ENCODE measurements at regions not wholly inside any gene's neighbourhood (a gene's known extent, or its start where the extent isn't known, plus 50 kb on each side); places are given as distances from the start of the nearest gene placed in this dataset.

DNA sequence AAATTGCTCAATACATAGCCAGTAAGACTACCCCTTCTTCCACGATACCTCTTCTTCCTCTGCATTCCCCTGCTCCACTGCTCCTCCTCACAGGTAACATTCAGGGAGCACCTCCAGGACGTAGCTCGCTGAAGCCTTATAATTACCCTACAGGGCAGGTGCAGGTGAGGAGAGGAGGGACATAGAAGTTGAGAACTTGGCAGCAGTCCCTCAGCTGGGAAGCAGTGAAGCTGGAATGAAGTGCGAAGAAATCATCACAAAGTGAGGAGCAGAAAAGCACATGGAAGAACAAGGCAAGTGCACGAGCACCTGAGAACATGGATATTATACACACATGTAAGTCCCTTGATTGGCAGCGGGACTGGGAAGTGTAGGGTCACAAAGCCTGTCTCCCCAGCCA is 118.2 kb downstream of the HSD17B3 start:
- H3K9me3 ChIP-seq (ENCODE audit: control insufficient read depth, insufficient read depth, low read length): no peaks in the 10 kb centered on the region
- no peak overlapping the region for H3K27ac ChIP-seq (ENCODE audit: low read depth, low read length)
- H4K20me1 ChIP-seq (ENCODE audit: control insufficient read depth, insufficient read depth, low read depth, low read length): no peaks in the 10 kb centered on the region
- no peaks in the 10 kb centered on the region; the same call in 1 of the 2 replicates for H3K27me3 ChIP-seq (ENCODE audit: control insufficient read depth, low read length)
- no peaks in the 10 kb centered on the region for H3F3A ChIP-seq (ENCODE audit: control insufficient read depth, insufficient read depth)
- H3K36me3 ChIP-seq (ENCODE audit: control insufficient read depth, low read length): no peaks in the 10 kb centered on the region
- no peak for TF ChIP-seq EZH2phosphoT487 (IDR thresholded peaks at IDR 0.05; ENCODE audit: borderline replicate concordance, low read length)
- TF ChIP-seq, protein P1, sequence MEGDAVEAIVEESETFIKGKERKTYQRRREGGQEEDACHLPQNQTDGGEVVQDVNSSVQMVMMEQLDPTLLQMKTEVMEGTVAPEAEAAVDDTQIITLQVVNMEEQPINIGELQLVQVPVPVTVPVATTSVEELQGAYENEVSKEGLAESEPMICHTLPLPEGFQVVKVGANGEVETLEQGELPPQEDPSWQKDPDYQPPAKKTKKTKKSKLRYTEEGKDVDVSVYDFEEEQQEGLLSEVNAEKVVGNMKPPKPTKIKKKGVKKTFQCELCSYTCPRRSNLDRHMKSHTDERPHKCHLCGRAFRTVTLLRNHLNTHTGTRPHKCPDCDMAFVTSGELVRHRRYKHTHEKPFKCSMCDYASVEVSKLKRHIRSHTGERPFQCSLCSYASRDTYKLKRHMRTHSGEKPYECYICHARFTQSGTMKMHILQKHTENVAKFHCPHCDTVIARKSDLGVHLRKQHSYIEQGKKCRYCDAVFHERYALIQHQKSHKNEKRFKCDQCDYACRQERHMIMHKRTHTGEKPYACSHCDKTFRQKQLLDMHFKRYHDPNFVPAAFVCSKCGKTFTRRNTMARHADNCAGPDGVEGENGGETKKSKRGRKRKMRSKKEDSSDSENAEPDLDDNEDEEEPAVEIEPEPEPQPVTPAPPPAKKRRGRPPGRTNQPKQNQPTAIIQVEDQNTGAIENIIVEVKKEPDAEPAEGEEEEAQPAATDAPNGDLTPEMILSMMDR (IDR thresholded peaks at IDR 0.05; ENCODE audit: low read depth, low read length, poor library complexity, severe bottlenecking): no peak
- H3K4me3 ChIP-seq (ENCODE audit: low read length): no peak overlapping the region
- no peaks in the 10 kb centered on the region for H3K9me2 ChIP-seq (replicated peaks; ENCODE audit: control insufficient read depth, low read length)
- H3K4me1 ChIP-seq (ENCODE audit: control insufficient read depth, low read length): no peaks in the 10 kb centered on the region
- H3K4me2 ChIP-seq (ENCODE audit: low read length): no peak overlapping the region
- no peaks in the 10 kb centered on the region for H3K79me2 ChIP-seq (ENCODE audit: control insufficient read depth, low read length)

DNA sequence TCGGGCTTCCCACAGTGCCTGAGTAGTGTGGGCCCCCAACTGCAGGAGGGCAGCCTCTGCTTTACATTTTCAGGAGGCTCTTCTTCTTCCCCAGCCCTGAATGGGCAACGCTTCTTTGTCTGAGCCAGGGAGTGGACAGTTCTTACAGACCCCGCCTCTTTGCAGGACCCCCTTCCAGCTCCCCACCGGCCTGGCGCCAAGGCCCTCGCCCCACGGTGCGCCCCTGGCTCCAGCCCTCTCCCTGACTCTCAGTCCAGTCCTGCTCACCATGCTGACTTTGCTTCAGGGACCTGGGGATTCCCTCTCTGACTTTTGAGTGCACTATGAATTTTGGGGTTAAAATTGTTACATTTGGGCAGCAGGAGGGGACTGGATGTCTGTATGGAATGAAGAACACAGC is 123.8 kb downstream of the HSD17B3 start:
- Histone ChIP-seq H3K4me1 (ENCODE audit: control insufficient read depth, low read length) (no peaks in the 10 kb centered on the region), H3F3A (ENCODE audit: control insufficient read depth, insufficient read depth) (no peaks in the 10 kb centered on the region), H3K4me2 (ENCODE audit: low read length) (no peak overlapping the region), H3K9me3 (ENCODE audit: control insufficient read depth, insufficient read depth, low read length) (no peaks in the 10 kb centered on the region), H3K27ac (ENCODE audit: low read depth, low read length) (no peak overlapping the region), H3K36me3 (ENCODE audit: control insufficient read depth, low read length) (no peaks in the 10 kb centered on the region), H3K4me3 (ENCODE audit: low read length) (no peak overlapping the region), H3K9me2 (replicated peaks; ENCODE audit: control insufficient read depth, low read length) (no peaks in the 10 kb centered on the region), H3K79me2 (ENCODE audit: control insufficient read depth, low read length) (no peaks in the 10 kb centered on the region), H4K20me1 (ENCODE audit: control insufficient read depth, insufficient read depth, low read depth, low read length) (no peaks in the 10 kb centered on the region), H3K27me3 (ENCODE audit: control insufficient read depth, low read length) (no peaks in the 10 kb centered on the region; the same call in 1 of the 2 replicates)
- TF ChIP-seq, protein P1 (IDR thresholded peaks at IDR 0.05; ENCODE audit: low read depth, low read length, poor library complexity, severe bottlenecking): no peak
- TF ChIP-seq EZH2phosphoT487 (IDR thresholded peaks at IDR 0.05; ENCODE audit: borderline replicate concordance, low read length): no peak

DNA sequence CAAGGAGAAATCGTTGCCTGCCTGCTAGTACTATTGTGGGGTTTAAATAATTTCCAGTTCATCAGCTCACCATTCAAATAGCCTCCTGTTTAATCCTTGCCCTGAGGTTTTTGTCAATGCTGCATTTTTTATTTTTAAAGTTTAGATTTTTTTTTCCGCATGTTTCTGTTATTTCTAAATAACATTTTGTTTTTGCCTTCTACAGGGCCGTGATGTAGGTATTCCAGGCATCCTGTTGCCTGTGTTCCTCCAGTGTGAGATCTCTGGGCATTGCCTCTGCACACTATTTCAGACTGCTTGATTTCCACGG is 124.3 kb downstream of the HSD17B3 start:
- H3K79me2 ChIP-seq (ENCODE audit: control insufficient read depth, low read length): no peaks in the 10 kb centered on the region
- no peak overlapping the region for H3K4me3 ChIP-seq (ENCODE audit: low read length)
- H3F3A ChIP-seq (ENCODE audit: control insufficient read depth, insufficient read depth): no peaks in the 10 kb centered on the region
- no peaks in the 10 kb centered on the region for H3K9me2 ChIP-seq (replicated peaks; ENCODE audit: control insufficient read depth, low read length)
- H3K4me2 ChIP-seq (ENCODE audit: low read length): no peak overlapping the region
- H3K36me3 ChIP-seq (ENCODE audit: control insufficient read depth, low read length): no peaks in the 10 kb centered on the region
- no peaks in the 10 kb centered on the region; the same call in 1 of the 2 replicates for H3K27me3 ChIP-seq (ENCODE audit: control insufficient read depth, low read length)
- no peak overlapping the region for H3K27ac ChIP-seq (ENCODE audit: low read depth, low read length)
- no peaks in the 10 kb centered on the region for H3K4me1 ChIP-seq (ENCODE audit: control insufficient read depth, low read length)
- TF ChIP-seq, protein P1 (IDR thresholded peaks at IDR 0.05; ENCODE audit: low read depth, low read length, poor library complexity, severe bottlenecking): no peak
- TF ChIP-seq EZH2phosphoT487 (IDR thresholded peaks at IDR 0.05; ENCODE audit: borderline replicate concordance, low read length): no peak
- no peaks in the 10 kb centered on the region for H4K20me1 ChIP-seq (ENCODE audit: control insufficient read depth, insufficient read depth, low read depth, low read length)
- no peaks in the 10 kb centered on the region for H3K9me3 ChIP-seq (ENCODE audit: control insufficient read depth, insufficient read depth, low read length)

Data from DOHH2 (cell line).